ENCODE measurements at regions not wholly inside any gene's neighbourhood (a gene's known extent, or its start where the extent isn't known, plus 50 kb on each side); places are given as distances from the start of the nearest gene placed in this dataset.

DNA sequence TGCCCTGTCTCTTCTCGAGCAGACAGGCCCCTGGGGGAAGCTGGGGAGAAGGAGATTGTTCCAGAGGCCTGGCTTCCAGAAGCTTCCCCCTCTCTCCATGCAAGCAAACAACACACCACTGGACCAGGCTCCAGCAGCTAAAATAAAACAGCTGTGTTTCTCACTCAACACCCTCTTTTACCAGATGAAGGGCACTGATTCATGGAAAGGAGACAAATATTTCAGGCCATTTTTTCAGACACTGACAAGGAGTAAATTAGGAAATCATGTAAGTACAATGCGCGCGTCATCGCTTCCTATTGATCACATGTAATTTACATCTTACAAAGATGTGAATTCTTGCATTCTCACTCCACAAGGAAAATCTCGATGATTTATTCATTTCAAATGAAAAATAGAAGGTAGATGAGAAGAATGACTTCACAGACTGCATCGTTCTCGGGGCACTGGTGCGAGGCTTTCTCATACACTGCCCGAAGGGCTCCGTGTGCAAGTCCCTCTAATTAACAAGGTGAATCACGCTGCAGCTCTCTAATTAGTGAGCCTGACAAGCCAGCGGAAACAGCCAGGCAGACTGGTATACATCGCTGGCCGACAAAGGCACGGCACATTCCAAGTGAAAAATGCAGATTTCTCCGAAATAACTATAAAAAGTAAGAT, 153.6 kb downstream of the KCTD15 start:
- DNase-seq: no peak

DNA sequence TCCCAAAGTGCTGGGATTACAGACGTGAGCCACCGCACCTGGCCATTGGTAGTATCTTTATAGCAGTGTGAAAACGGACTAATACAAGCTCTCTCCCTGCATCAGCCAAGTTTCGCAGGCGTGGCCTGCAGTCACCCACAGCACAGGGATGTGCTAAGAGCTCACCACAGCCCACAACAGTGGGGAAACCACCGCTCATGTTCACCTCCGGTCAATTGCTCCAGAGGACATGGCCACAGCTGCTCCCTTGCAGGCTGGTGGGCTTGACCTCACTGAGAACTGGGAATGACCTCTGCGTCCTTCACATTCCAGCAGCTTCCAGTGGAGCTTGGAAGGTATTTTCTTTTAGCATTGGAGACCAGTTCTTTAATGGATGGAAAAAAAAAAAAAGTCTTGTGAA, 156.4 kb downstream of the KCTD15 start:
- DNase-seq: no peak

DNA sequence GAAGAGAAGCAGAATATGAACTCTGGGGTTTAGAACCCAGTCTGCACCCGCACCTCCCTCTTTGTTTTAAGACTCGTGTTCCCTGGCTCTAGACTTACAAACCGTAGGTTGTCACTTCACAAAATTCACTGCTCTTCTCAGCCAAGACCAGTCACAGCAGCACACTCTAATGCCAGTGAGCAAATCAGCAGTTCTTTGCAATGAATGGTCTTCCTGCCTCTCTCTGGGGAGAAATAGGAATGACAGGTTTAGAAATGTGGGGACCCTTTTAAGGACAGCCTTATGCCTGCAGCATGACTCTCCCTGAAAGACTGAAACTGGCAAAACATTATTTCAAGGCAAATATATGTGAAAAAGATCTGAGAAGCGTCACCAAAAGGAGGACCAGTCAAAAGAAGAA, 156.9 kb downstream of the KCTD15 start:
- no peak for DNase-seq

DNA sequence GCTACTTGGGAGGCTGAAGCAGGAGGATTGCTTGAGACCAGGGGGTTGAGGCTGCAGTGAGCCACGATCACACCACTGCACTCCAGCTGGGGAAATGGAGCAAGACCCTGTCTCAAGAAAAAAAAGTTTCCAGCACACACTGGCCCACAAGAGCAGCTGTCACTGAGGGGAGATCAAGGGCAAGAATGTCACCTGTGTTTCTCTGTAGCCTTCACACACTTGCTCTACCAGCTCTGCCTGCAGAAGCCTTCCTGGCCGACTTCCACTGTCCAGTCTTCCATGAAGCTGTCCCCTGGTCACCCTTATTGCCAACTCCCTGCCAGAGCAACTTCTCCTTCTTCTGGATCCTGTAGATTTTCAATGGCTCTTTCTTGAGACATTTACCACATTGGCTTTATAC, 158.0 kb downstream of the KCTD15 start:
- DNase-seq: no peak

DNA sequence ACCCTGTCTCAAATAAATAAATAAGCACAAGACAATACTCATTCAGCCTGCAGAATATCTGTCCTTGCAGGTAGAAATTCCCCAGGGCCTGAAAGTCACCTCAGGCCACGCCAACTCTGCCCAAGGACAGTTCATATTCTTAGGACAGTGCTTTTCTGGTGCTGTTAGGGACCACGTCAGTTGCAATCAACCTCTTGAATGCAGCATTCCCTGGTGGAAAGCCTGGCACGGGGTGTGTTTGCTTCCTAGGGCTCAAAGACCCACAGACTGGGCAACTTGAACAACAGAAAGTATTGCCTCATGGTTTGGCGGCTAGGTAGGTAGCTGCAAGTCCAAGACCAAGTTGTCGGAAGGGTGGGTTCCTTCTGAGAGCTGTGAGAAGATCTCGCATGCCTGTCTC, 160.3 kb downstream of the KCTD15 start:
- DNase-seq: no peak

DNA sequence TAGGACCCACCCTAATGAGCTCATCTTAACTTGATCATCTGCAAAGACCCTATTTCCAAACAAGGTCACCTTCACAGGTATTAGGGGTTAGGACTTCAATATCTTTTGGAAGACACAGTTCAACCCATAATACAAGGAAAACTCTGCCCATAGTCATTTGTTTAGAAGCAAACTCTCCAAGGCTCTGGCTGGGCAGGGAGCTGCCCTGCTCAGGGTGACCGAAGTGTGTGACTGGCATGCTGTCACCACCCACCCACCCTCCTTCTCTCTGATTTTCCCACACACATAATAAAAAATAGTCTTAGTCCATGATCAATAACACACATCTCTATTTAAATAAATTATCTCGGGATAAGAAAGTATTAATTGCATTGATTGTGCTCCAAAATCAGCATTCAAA, 161.1 kb downstream of the KCTD15 start:
- no peak for DNase-seq

DNA sequence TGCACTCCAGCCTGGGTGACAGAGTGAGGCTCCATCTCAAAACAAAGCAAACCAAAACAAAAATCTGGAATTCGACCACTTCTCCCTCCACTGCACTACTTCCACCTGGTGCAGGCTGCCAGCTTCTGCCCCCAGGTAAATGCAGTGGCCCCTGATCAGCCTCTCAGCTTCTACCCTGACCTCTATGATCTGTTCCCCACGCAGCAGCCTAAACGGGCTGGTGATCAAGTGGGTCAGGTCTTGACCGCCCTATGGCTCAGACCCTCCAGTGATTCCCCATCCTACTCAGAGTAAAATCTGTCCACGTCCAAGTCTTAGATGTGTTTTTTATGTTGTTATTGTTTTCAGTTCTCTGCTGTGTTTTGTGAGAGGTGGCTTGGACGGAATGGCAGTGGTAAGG, 163.9 kb downstream of the KCTD15 start:
- no peak for DNase-seq

DNA sequence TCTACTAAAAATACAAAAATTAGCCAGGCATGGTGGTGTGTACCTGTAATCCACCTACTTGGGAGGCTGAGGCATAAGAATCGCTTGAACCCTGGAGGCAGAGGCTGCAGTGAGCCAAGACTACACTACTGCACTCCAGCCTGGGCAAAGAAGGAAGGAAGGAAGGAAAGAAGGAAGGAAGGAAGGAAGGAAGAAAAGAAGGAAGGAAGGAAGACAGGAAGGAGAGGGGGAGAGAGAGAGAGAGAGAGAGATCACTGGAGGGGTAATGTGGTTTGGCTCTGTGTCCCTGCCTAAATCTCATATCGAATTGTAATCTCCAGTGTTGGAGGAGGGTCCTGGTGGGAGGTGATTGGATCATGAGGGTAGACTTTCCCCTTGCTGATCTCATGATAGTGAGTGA, 165.5 kb downstream of the KCTD15 start:
- DNase-seq: no peak

DNA sequence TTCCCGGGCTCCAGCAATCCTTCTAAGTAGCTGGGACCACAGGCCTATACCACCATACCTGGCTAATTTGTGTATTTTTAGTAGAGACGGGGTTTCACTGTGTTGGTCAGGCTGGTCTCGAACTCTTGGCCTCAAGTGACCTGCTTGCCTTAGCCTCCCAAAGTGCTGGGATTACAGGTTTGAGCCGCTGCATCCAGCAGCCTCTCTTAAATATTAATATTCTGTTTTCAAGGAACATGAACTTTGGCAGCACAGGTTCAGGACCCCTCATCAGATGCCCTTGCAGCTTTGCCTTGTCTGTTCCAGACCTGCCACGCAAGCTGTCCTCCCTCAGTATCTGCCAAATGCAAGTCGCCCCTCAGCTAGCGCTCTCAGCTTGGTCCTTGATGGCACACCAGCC, 166.8 kb downstream of the KCTD15 start:
- DNase-seq: no peak

DNA sequence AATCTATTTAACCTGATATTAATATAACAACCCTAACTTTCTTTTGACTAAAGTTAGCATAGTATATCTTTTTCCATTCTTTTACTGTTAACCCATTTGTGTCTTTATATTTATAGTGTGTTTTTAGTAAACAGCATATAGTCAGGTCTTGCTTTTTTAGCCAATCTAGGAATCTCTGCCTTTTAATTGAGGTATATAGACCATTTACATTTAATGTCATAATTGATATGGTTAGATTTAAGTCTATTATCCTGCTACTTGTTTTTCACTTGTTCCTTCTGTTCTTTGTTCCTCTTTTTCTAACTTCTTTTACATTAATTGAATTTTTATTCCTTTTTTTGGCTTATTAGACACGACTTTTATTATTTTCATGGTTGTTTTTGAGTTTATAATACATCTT, 174.4 kb downstream of the KCTD15 start:
- no peak for DNase-seq

DNA sequence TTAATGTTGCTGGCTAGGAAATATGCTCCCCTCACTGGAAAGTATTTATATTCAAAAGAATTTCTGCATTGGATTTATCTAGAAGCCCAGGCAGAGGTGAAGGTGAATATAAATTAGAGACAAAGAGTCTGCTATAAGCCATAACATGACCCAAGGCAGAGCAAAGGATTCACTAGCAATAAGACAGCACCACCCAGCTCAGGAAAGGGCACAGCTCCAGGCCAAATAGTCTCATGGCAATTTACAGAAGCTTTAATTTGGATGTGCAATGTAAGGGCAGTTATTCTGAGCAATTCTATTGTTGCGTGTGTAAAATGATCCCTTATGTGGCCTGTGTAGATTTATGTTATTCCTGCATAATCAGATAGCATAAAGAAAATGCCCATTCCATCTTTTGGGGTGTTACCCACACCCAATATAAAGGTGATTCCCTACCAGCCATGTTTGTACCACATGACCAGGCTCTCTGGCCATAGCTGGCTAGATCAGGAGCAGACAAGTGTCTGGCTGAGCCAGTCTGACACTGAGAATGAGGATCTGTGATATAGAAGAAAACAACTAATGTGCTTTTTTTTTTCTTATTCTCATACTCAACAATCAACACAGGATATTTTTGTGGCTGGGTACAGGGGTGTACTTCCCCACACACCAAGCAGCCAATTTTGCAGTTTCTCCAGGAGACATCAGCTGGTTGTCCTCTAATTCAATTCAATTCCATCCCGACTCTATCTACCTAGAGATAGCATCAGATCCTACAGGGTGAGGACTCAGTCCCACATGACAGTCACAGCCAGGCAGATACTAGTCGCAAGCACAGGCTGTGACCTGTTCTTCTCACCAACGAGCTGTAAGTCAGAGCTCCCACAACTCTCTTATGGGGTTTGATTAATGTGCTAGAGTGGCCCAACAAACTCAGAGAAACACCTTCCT, 181.4 kb downstream of the KCTD15 start:
- no peak for DNase-seq

DNA sequence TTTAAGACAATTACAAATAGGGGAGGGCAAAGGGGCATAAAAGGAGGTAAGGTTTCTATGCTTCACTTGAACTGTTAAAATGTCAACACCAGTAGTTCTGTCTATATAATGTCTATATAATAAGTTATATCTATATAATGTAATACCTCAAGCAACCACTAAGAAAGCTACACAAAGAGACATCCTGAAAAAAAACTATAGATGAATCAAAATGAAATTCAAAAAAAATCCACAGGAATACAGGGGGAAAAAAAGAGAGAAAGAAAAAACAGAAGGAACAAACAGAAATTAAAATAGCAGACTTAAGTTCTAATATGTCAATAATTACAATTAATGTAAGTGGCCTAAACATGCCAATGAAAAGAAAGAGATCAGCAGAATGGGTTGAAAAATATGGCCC, 186.0 kb downstream of the KCTD15 start:
- DNase-seq: no peak

DNA sequence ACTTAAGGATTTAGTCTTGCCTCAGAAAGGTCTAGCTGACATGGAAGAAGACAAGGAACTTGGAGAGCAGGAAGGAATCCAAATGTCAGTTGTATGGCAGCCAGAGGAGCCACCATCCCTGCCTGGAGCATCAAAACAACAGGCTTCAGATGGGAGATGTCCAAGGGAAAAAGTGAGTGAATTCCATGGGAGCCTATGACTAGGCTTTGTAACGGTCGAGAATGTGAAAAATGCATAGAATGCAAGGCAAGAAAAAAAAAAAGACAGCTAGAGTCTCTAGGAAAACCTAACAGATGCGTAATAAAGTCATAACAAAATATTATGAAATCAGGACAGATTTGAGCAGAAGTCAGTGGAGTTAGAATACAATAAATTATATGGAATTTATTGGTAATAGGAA, 183.7 kb upstream of the LSM14A start:
- DNase-seq: no peak

DNA sequence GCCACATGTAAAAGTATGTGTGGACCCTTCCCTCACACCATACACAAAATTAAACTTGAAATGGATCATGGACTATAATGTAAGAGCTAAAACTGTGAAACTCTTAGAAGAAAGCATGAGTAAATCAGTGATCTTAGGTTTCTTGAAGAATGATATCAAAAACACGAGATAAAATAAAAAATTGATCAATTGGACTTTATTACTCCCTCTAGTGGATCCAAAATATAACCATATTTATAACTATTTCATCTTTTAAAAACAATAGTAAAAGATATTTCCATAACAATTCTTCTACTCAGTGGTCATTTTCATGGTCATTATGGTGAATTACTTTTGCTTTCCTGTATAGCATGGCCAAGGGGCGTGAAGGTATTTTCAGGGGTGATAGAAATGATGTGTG, 174.6 kb upstream of the LSM14A start:
- DNase-seq: no peak

DNA sequence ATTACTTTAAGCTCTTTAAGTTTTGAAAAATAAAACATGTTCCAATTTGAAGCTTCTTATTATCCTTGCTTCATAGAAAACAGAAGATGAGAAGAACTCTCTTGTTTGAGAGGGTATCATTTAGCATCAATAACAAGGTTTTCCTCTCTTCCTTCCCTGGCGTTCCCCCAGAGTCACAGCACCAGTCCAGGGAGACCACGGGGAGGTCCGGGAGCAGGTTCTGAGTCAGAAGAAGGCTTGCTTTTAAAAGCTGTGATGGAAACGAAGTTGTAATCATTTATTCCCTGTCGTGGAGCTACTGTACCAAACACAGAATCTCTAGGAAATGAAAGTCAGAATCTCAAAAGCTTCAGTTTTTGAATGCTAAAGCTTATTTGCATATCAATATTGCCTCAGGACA, 174.0 kb upstream of the LSM14A start:
- no peak for DNase-seq

DNA sequence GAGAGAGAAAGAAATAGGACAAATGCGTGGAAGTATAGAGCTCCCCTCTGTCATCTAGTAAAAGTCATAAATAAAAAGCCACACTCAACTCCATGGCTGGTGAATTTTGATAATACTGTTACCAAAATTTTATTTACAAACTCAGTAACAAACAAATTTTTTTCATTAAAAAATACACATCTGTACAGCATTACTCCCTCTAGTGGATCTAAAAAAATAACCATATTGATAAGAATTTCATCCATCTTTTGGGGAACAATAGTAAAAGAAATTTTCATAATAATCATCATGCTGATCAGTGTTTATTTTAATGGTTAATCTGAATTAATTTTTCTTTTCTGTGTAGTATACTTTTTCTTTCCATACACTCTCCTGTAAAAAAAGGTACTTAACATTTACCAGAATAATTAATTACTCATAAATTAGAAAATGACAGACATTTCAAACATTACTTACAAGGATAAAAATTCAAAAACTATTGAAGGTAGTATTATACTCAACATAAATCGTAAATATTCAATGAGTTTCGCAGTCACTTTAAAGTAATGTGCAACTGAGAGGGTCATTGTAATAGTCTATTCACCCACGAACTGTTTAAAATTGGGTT, 173.5 kb upstream of the LSM14A start:
- DNase-seq: no peak

DNA sequence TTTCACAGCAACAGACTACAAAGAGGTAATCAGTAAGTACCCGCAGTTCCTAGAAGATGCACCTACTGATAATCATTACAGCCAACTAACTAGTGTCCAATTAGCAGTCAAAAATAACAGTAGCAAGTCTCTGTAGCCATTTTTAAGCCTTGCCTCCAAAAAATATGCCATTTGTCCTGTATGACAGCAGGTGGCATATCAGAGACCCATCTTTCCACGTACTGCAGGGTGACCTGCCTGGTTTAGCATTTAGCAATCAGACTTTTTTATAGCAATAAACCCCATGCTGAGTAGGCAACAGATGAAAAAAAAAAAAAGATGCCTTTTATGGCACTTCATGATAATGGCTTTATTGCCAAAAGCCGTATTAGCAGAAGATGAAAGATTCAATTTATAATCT, 155.3 kb upstream of the LSM14A start:
- DNase-seq: no peak

DNA sequence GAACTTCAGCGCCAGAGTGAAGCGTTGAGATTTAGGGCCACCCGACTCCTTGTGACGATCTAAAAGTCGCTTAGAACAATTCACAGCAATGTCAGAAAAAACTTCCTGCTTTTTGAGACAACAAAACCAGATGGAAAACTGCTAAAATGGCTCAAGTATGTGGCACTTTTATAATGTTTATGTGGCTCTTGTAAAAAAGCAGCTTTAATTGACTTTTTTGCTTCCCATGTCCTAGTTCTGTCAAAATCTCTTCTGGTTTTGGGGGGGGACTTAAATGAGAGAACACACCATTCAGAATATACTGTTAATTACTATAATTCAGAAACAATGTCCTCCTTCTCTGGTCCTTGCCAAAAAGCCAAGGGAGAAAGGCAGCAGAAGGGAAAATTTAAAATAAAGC, 154.7 kb upstream of the LSM14A start:
- DNase-seq: no peak

DNA sequence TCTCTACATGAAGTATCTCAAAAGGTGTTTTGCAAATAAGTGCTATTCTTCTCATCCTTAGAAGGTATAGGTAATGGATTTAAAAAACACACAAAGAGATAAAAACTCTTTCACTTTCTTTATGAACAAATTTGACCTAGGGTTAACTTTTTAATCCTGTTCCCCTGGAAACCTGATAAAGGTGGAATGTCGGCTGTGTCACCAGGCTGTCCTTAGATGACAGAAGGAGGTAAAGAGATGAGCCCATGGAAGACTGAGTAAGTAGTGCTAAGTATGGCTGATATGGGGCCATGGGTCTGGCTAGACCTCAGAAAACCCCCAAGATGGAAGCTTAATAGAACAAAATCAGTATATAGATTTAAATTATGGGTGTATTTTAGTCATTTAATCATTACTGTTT, 153.8 kb upstream of the LSM14A start:
- no peak for DNase-seq

DNA sequence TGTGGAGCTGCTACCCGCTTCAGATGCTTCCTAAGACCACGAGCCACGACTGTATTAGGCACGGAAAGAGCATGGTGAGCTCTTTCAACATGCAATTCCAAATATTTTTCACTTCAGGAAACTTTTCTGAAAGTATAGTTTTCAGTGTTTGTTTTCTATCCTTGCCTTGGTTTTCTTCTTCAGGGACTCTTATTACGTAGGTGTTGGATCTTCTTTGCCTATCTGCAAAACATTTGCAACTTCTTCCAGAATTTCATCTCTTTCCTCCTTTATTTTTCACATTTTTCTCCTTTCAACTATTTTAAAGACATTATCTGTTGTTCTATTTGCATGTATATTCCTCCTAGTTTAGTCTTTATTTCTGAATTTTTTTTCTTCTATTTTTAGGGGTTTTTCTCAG, 148.9 kb upstream of the LSM14A start:
- DNase-seq: no peak

DNA sequence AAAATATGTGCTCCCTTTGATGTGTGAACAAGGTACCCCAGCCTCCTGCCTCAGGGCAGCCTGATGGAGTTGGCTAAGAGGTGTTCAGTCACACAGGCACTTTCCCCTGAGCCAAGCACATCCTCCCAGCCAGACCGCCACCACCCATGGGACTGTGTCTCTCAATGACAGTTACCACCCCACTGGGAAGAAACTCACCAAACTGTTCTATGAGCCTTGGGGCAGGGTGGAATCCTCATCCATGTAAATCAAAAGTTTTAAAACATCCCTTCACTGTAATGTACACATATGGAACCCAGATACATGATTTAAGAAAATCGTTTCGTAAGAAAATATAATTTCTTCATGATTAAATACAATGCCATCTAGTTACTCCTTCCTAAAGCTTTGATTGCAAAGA, 138.4 kb upstream of the LSM14A start:
- DNase-seq: no peak

DNA sequence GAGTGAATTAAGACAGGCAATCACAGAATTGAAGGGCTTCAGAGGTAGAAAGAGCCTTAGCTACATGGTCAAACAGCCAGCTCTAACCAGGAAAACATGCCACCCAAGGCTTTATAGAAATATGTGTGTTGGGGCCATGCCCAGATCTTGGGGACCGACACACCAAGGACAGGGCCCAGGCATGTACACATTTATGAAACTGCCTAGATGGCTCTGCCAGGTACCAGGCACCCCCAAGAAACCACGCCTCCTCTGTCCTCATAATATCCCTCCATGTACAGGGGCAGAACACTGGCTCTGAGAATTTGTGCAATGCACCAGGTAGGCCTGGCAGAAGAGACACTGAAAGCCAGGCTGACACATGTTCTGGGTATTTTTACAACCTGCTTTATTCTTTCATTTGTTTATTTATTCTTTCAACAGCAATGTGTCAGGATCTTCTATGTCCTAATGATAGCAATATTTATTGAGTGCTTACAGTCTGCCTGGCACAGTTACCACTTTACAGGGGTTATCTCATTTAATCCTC, 137.9 kb upstream of the LSM14A start:
- no peak for DNase-seq

DNA sequence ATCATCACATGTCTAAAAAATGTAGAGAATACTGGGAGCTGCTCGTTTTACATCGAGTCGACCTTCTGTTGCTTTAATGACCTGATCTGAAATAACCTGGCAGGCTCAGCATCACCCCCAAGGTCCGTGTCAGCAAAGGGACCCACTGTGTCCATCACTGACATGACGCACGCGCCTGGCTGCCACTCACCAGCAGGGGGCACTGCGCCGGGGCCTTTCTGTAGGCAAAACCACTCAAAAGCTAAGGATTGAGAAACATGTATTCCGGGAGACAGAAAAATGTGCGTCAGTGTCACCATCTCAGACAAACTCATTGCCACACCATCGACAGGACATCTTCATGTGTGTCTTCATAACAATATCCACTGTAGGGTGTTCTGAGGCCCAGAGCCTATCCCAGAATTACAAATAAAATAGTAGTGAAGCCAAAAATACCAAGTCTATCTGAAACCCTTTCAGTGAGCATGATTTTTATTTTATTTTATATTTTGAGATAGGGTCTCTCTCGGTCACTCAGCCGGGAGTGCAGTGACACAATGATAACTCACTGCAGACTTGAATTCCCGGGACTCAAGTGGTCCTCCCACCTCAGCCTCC, 130.3 kb upstream of the LSM14A start:
- DNase-seq: peak; percentile 88

DNA sequence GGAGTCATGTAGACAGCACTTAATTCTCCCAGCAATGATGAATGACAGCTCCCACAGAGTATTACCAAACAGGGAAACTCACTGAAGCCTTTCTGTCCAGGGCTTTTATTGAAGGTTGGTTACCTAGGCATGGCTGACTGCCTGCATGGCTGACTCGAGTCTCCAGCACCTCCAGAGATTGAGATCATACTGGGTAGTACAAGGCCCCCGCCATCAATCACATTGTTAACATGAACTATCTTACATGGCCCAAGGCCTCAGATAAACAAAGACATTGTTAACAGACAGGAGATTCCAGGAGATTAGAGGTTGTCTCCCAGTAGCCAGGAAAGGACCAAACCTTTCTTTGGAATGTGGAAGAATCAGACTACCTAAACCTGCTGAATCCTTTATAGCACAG, 128.3 kb upstream of the LSM14A start:
- DNase-seq: no peak
